ENCODE measurements at regions not wholly inside any gene's neighbourhood (a gene's known extent, or its start where the extent isn't known, plus 50 kb on each side); places are given as distances from the start of the nearest gene placed in this dataset.

GRCh38 chr11:95284057-95285052 is 53.4 kb upstream of the SESN3 start:
- no peak overlapping the region for H3K27ac ChIP-seq
- no peak for DNase-seq (ENCODE audit: low read depth in 1 of 2, low spot score in 1 of 2)

GRCh38 chr11:95283650-95284049 is 52.6 kb upstream of the SESN3 start:
- Histone ChIP-seq H3K4me3 (no peak overlapping the region), H3K4me1 (ENCODE audit: low read depth) (no peaks in the 10 kb centered on the region), H3K9me3 (ENCODE audit: low read depth) (no peaks in the 10 kb centered on the region), H3K36me3 (no peaks in the 10 kb centered on the region), H3K27me3 (no peaks in the 10 kb centered on the region), H3K27ac (no peak overlapping the region)
- DNase-seq (ENCODE audit: low read depth in 1 of 2, low spot score in 1 of 2) = peak in 1 of 2 donors; percentile 90
- no peak for TF ChIP-seq CTCF (IDR thresholded peaks at IDR 0.05; ENCODE audit: low read depth, low read length)

More at GRCh38 chr11:95284057-95285052, 53.4 kb upstream of the SESN3 start:
- Histone ChIP-seq H3K9me3 (ENCODE audit: low read depth) (no peaks in the 10 kb centered on the region), H3K4me3 (no peak overlapping the region), H3K36me3 (no peaks in the 10 kb centered on the region), H3K27me3 (no peaks in the 10 kb centered on the region), H3K4me1 (ENCODE audit: low read depth) (no peaks in the 10 kb centered on the region)
- no peak for TF ChIP-seq CTCF (IDR thresholded peaks at IDR 0.05; ENCODE audit: low read depth, low read length)

GRCh38 chr11:95283146-95283545 is 52.1 kb upstream of the SESN3 start:
- H3K27ac ChIP-seq = no peak overlapping the region
- H3K36me3 ChIP-seq = no peaks in the 10 kb centered on the region
- H3K27me3 ChIP-seq = no peaks in the 10 kb centered on the region
- no peak overlapping the region for H3K4me3 ChIP-seq
- H3K4me1 ChIP-seq (ENCODE audit: low read depth) = no peaks in the 10 kb centered on the region
- H3K9me3 ChIP-seq (ENCODE audit: low read depth) = no peaks in the 10 kb centered on the region
- no peak for TF ChIP-seq CTCF (IDR thresholded peaks at IDR 0.05; ENCODE audit: low read depth, low read length)
- no peak for DNase-seq (ENCODE audit: low read depth in 1 of 2, low spot score in 1 of 2)

GRCh38 chr11:95282291-95282751 is 51.3 kb upstream of the SESN3 start:
- TF ChIP-seq CTCF (IDR thresholded peaks at IDR 0.05; ENCODE audit: low read depth, low read length) = no peak
- Histone ChIP-seq H3K4me3 (no peak overlapping the region), H3K27me3 (no peaks in the 10 kb centered on the region), H3K36me3 (no peaks in the 10 kb centered on the region), H3K27ac (no peak overlapping the region), H3K9me3 (ENCODE audit: low read depth) (no peaks in the 10 kb centered on the region), H3K4me1 (ENCODE audit: low read depth) (no peaks in the 10 kb centered on the region)
- peak in 1 of 2 donors; percentile 77 for DNase-seq (ENCODE audit: low read depth in 1 of 2, low spot score in 1 of 2)
